OCI-LY7 (cell line): ENCODE measurements at regions not wholly inside any gene's neighbourhood (a gene's known extent, or its start where the extent isn't known, plus 50 kb on each side); places are given as distances from the start of the nearest gene placed in this dataset.

Experiments
- CTCF ChIP-seq: fragments of 200-600 bp; sonication (generic); conservative IDR thresholded peaks from 2 replicates; pipeline ENCODE4 v1.5.1; 2014; ENCODE audit warnings: mild to moderate bottlenecking, antibody characterized with exemption, low read length, moderate library complexity, mixed read lengths
- EZH2phosphoT487 ChIP-seq: fragments of 200-600 bp; sonication (generic); IDR thresholded peaks from 2 replicates; pipeline ENCODE4 v1.6.1; 2018; ENCODE audit warnings: low read depth, borderline replicate concordance, mild to moderate bottlenecking, mixed run types, antibody characterized with exemption, low read length, moderate library complexity, mixed read lengths

GRCh38 chr15:77901251-77901881 lies 176.1 kb downstream of the TBC1D2B start:
- TF ChIP-seq CTCF (no peak), EZH2phosphoT487 (no peak)
